GM19372 (cell line): ENCODE measurements at regions not wholly inside any gene's neighbourhood (a gene's known extent, or its start where the extent isn't known, plus 50 kb on each side); places are given as distances from the start of the nearest gene placed in this dataset.
"Not testable (repeated sequence)": the region's sequence is repeated elsewhere in the genome, so short reads cannot be mapped to it uniquely, and the experiment has no call there.

Source experiments
- ATAC-seq: cut with Tn5 transposase; IDR thresholded peaks from one replicate; pipeline ENCODE4 v1.9.1; 2021; ENCODE audit warnings: mild to moderate bottlenecking, low read depth, moderate library complexity; ENCODE audit not compliant: unreplicated experiment

DNA sequence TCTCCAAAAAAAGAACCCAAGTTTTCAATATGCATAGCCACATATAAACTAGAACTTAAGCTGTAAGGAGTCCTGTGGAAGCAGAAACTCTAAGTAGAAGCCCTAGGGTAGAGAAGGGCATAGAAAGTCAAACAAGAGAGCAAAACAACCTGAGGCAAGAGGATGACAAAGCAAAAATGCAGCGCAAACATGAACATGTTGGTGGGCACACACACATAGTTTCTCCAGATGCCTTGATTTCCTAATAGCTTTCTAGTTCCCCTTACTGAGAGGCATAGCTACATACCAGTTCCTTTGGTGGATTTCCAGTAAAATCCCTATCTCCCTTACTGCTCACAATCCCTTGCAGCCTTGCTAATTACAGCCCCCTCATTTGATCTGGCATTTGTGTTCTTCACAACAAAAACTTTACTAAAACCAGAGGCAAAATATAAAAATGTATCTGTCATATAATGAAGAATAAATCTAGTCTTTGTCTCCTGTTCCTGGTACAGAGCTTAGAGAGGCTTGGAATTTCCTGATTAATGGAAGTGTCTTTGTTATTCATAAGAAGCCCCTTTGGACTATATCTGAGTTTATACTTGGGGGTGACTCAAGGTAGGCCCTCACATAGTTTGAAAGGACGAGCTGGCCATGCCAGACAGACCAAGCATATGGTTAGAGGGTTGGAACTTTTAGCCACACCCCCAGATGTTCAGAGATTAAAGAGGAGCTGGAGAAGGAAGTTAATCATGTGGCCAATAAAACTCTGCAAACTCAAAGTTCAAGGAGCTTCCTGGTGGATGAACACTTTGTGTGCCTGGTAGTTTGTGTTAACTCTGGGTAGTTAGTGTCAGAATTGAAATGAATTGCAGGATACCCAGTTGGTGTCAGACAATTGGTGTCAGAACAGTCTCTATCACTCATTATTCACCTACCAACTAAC is 52.7 kb upstream of the ZCCHC13 start:
- no peak for ATAC-seq

DNA sequence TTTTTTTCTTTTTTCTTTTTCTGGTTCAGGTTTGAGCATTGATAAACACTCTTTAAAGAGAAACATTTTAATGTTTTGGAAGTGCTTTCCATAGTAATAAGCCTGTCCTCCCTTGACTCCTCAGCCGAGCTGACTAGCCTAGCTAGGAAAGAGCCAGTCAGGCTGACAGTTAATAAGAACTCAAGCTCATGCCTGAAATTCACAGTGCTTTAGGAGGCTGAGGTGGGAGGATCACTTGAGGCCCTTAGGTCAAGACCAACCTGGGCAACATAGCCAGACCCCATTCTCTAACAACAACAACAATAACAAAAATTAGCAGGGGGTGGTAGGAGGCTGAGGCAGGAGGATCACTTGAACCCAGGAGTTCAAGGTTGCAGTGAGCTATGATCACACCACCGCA is 53.4 kb upstream of the ZCCHC13 start:
- ATAC-seq, result no peak

- no peak for ATAC-seq
Observed at GRCh38 chrX:74249963-74250362, 54.0 kb upstream of the ZCCHC13 start.

GRCh38 chrX:74248889-74249288 is 55.1 kb upstream of the ZCCHC13 start:
- ATAC-seq, result no peak

DNA sequence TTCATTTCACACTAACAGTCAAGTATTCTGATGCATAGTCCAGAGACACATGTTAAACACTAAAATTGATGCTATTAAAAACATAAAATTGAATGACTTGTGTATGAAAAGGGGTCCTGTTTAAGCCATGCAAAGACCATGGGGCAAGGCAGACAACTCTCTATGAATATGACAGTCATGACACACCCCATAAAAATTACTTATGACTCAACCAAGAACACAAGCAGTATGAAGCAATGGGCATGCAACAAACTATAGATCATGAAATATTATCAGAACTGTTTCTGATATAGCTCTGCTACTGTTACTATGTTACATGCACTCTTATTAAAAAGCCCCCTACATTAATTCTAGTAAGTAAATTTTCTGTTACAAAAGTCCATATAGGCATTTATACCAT is 57.5 kb upstream of the ZCCHC13 start:
- no peak for ATAC-seq

GRCh38 chrX:74242484-74243138 is 61.4 kb upstream of the ZCCHC13 start:
- no peak for ATAC-seq

GRCh38 chrX:74242050-74242449 is 61.9 kb upstream of the ZCCHC13 start:
- no peak for ATAC-seq

- no peak for ATAC-seq
Observed at GRCh38 chrX:74238771-74239170, 65.2 kb upstream of the ZCCHC13 start.

GRCh38 chrX:74234818-74235217 is 69.2 kb upstream of the ZCCHC13 start:
- ATAC-seq, result no peak

GRCh38 chrX:74232859-74233258 is 71.1 kb upstream of the ZCCHC13 start:
- ATAC-seq, result no peak

- no peak for ATAC-seq
Observed at GRCh38 chrX:74231625-74232024, 72.4 kb upstream of the ZCCHC13 start.

DNA sequence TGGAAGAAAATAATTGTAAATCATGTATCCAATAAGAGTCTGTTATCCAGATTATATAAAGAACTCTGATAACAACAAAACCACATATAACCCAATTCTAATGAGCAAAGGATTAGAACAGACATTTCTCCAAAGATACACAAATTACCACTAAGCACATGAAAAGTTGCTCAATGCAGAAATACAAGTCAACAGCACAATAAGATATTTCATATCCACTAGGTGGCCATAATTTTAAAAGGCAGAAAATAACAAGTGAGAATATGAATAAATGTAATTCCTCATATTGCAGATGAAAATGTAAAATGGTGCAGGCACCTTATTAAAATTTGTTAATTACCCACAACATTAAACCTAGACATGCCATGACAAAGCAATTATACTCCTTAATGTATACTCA is 73.9 kb upstream of the ZCCHC13 start:
- no peak for ATAC-seq

DNA sequence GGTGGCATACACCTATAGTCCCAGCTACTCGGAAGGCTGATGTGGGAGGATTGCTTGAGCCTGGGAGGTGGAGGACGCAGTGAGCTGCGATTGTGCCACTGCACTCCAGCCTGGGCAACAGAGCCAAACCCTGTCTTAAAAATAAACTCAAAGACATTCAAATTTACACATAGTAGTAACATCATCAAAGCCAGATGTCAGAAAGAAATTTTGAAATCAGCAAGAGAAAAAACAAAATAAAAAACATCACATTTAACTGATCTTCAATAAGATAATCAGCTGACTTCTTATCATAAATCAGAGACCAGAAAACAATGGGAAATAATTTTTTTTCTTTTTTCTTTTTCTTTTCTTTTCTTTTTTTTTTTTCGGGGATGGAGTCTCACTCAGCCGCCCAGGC is 78.9 kb upstream of the ZCCHC13 start:
- ATAC-seq, result no peak

GRCh38 chrX:74220277-74220676 is 83.7 kb upstream of the ZCCHC13 start:
- ATAC-seq, result no peak

- ATAC-seq, result no peak
Observed at GRCh38 chrX:74218895-74219294, 85.1 kb upstream of the ZCCHC13 start.

GRCh38 chrX:74216421-74216820 is 87.6 kb upstream of the ZCCHC13 start:
- no peak for ATAC-seq

DNA sequence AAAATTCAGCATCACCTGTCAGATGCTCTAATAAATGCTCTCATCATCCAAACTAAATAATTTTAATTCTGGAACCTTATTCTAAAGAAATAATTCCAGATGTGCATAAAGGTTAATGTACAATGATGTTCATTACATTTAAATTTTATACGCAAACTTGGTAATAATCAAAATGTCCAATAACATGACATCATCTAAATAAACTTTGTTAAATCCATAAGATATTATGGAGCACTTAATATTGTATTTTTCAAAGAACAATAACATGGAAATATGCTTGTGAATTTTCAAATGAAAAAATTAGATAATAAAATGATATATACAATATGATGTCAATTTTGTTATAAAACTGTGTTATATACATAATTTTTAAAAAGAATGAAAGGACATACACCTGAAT is 92.1 kb upstream of the ZCCHC13 start:
- no peak for ATAC-seq

- ATAC-seq, result no peak
Observed at GRCh38 chrX:74207539-74207938, 96.4 kb upstream of the ZCCHC13 start.

DNA sequence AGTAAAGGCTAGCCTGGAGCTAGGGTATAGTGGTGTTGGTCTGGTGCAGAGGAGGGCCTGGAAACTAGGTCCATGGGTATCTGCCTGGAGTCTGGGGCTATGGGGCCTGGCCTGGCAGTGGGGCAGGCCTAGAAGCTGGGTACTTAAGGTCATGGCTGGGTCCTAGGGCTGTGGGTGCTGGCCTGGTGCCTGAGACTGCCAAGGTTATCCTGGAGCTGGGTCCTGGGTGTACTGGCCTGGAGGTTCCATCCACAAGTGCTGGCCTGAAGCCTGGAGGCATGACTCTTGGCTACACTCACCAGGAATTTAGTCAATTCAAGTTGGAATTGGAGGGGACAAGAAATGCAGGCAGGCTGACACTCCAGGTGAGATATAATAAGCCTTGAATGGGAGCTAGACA is 108.4 kb upstream of the ZCCHC13 start:
- ATAC-seq, result no peak

DNA sequence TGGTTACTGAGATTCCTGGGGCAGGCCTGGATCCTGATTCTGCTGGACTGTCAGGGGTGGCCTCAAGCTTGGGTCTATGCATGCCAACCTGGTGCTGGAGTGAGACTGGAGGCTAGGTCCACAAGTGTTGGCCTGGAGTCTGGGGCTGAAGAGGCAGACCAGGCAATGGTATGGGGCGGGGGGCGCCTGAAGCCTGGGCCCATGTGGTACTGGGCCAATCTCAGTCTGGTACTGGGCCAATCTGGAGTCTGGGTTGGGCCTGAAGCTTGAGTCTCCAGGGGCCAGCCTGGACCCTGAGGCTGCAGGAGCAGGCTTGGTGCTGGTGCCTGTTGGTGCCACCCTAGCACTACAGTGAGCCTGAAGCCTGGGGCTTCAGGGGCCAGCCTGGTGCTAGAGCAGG is 108.9 kb upstream of the ZCCHC13 start:
- no peak for ATAC-seq

DNA sequence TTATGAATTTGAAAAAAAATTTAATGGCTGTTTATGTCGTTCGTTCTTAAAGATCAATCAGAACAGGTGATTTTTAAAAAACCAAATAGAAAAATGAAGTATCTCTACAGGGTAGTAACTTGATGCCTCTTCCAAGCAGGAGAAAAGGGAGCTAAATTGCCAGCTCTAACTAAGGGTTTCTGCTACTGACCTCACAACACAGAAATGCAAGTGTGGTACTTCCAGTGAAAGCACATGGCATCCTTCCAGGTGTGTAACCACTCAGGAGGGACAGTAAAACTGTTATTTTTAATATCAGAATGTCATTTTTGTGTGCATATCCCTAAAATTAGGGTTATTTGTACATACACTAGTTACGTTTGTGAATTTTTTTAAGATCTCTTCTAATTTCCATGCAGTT is 116.8 kb upstream of the ZCCHC13 start:
- no peak for ATAC-seq

DNA sequence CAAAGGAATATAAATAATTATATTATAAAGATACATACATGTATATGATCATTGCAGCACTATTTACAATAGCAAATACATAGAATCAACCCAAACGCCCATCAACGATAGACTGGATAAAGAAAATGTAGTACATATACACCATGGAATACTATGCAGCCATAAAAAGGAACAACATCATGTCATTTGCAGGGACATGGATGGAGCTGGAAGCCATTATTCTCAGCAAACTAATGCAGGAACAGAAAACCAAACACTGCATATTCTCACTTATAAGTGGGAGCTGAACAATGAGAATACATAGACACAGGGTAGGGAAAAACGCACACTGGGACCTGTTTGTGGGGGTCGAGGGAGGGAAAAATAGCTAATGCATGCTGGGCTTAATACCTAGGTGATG is 120.9 kb upstream of the ZCCHC13 start:
- ATAC-seq, result not testable (repeated sequence)
